WTC11 (cell line): ENCODE measurements at regions not wholly inside any gene's neighbourhood (a gene's known extent, or its start where the extent isn't known, plus 50 kb on each side); places are given as distances from the start of the nearest gene placed in this dataset.

Source experiments
- ATF1 ChIP-seq: sonication (generic); formaldehyde crosslinking; IDR thresholded peaks from 2 replicates; pipeline ENCODE4 v1.8.1; 2023; ENCODE audit warnings: mild to moderate bottlenecking, moderate library complexity, missing genetic modification reagents
- ESRRA ChIP-seq: sonication (generic); formaldehyde crosslinking; IDR thresholded peaks from 2 replicates; pipeline ENCODE4 v1.8.1; 2022; ENCODE audit warnings: mild to moderate bottlenecking, missing genetic modification reagents, borderline replicate concordance
- JUN ChIP-seq: sonication (generic); formaldehyde crosslinking; IDR thresholded peaks from 2 replicates; pipeline ENCODE4 v1.8.0; 2023; ENCODE audit warnings: mild to moderate bottlenecking, missing genetic modification reagents
- KAT7 ChIP-seq: sonication (generic); formaldehyde crosslinking; IDR thresholded peaks from 2 replicates; pipeline ENCODE4 v1.8.1; 2023; ENCODE audit warnings: missing genetic modification reagents, mild to moderate bottlenecking, borderline replicate concordance
- TF ChIP-seq, protein P1 (sequence below): fragments of 200-600 bp; IDR thresholded peaks from 2 replicates; pipeline ENCODE4 v1.8.0; 2022; ENCODE audit warnings: antibody characterized with exemption
- TF ChIP-seq, protein P2 (sequence below): sonication (generic); formaldehyde crosslinking; IDR thresholded peaks from 2 replicates; pipeline ENCODE4 v1.8.0; 2022; ENCODE audit warnings: missing genetic modification reagents
- TF ChIP-seq, protein P3 (sequence below): sonication (generic); formaldehyde crosslinking; conservative IDR thresholded peaks from 2 replicates; pipeline ENCODE4 v1.8.1; 2022; ENCODE audit warnings: mild to moderate bottlenecking, missing genetic modification reagents
- TF ChIP-seq, protein P4 (sequence below): sonication (generic); formaldehyde crosslinking; IDR thresholded peaks from 2 replicates; pipeline ENCODE4 v1.8.1; 2022; ENCODE audit warnings: mild to moderate bottlenecking, missing genetic modification reagents, moderate library complexity, borderline replicate concordance
- TF ChIP-seq, protein P5 (sequence below): sonication (generic); formaldehyde crosslinking; IDR thresholded peaks from 2 replicates; pipeline ENCODE4 v1.8.1; 2022; ENCODE audit warnings: missing genetic modification reagents, borderline replicate concordance

DNA sequence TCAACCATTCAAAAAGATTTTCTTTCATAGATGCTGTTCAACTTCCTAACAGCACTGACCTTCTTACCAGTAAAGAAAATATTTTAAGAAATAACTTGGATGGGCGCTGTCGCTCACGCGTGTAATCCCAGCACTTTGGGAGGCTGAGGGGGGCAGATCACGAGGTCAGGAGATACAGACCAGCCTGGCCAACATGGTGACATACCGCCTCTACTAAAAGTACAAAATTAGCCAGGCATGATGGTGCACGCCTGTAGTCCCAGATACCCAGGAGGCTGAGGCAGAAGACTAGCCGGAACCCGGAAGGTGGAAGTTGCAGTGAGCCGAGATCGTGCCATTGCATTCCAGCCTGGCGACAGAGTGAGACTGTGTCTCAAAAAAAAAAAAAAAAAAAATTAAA lies 865.7 kb upstream of the SLC10A2 start:
- TF ChIP-seq, protein P1, sequence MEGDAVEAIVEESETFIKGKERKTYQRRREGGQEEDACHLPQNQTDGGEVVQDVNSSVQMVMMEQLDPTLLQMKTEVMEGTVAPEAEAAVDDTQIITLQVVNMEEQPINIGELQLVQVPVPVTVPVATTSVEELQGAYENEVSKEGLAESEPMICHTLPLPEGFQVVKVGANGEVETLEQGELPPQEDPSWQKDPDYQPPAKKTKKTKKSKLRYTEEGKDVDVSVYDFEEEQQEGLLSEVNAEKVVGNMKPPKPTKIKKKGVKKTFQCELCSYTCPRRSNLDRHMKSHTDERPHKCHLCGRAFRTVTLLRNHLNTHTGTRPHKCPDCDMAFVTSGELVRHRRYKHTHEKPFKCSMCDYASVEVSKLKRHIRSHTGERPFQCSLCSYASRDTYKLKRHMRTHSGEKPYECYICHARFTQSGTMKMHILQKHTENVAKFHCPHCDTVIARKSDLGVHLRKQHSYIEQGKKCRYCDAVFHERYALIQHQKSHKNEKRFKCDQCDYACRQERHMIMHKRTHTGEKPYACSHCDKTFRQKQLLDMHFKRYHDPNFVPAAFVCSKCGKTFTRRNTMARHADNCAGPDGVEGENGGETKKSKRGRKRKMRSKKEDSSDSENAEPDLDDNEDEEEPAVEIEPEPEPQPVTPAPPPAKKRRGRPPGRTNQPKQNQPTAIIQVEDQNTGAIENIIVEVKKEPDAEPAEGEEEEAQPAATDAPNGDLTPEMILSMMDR: no peak
- TF ChIP-seq, protein P2, sequence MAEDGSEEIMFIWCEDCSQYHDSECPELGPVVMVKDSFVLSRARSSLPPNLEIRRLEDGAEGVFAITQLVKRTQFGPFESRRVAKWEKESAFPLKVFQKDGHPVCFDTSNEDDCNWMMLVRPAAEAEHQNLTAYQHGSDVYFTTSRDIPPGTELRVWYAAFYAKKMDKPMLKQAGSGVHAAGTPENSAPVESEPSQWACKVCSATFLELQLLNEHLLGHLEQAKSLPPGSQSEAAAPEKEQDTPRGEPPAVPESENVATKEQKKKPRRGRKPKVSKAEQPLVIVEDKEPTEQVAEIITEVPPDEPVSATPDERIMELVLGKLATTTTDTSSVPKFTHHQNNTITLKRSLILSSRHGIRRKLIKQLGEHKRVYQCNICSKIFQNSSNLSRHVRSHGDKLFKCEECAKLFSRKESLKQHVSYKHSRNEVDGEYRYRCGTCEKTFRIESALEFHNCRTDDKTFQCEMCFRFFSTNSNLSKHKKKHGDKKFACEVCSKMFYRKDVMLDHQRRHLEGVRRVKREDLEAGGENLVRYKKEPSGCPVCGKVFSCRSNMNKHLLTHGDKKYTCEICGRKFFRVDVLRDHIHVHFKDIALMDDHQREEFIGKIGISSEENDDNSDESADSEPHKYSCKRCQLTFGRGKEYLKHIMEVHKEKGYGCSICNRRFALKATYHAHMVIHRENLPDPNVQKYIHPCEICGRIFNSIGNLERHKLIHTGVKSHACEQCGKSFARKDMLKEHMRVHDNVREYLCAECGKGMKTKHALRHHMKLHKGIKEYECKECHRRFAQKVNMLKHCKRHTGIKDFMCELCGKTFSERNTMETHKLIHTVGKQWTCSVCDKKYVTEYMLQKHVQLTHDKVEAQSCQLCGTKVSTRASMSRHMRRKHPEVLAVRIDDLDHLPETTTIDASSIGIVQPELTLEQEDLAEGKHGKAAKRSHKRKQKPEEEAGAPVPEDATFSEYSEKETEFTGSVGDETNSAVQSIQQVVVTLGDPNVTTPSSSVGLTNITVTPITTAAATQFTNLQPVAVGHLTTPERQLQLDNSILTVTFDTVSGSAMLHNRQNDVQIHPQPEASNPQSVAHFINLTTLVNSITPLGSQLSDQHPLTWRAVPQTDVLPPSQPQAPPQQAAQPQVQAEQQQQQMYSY: no peak
- TF ChIP-seq JUN (CRISPR knock-in tag) (no peak), KAT7 (no peak), ATF1 (no peak), ESRRA (CRISPR knock-in tag) (no peak)
- TF ChIP-seq, protein P3, sequence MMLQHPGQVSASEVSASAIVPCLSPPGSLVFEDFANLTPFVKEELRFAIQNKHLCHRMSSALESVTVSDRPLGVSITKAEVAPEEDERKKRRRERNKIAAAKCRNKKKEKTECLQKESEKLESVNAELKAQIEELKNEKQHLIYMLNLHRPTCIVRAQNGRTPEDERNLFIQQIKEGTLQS (CRISPR knock-in tag): no peak
- TF ChIP-seq, protein P4, sequence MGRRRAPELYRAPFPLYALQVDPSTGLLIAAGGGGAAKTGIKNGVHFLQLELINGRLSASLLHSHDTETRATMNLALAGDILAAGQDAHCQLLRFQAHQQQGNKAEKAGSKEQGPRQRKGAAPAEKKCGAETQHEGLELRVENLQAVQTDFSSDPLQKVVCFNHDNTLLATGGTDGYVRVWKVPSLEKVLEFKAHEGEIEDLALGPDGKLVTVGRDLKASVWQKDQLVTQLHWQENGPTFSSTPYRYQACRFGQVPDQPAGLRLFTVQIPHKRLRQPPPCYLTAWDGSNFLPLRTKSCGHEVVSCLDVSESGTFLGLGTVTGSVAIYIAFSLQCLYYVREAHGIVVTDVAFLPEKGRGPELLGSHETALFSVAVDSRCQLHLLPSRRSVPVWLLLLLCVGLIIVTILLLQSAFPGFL (CRISPR knock-in tag): no peak
- TF ChIP-seq, protein P5, sequence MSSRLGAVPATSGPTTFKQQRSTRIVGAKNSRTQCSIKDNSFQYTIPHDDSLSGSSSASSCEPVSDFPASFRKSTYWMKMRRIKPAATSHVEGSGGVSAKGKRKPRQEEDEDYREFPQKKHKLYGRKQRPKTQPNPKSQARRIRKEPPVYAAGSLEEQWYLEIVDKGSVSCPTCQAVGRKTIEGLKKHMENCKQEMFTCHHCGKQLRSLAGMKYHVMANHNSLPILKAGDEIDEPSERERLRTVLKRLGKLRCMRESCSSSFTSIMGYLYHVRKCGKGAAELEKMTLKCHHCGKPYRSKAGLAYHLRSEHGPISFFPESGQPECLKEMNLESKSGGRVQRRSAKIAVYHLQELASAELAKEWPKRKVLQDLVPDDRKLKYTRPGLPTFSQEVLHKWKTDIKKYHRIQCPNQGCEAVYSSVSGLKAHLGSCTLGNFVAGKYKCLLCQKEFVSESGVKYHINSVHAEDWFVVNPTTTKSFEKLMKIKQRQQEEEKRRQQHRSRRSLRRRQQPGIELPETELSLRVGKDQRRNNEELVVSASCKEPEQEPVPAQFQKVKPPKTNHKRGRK (CRISPR knock-in tag): no peak
